Activated T-helper 2 cell treated with anti-CD3 and anti-CD28 coated beads, Interferon-gamma antibody, Interleukin-2, Interleukin-4, amounts not matched to agents 10 μg/mL and 5 μg/mL and 100 μg/mL, durations not matched to agents 14 hours and 24 hours and 36 hours (primary cell): ENCODE measurements at regions not wholly inside any gene's neighbourhood (a gene's known extent, or its start where the extent isn't known, plus 50 kb on each side); places are given as distances from the start of the nearest gene placed in this dataset.

Experiments used
- DNase-seq: peaks from one replicate; pipeline ENCODE4 v3.0.0; 2021; ENCODE audit warnings: low spot score
- H3K27ac Mint-ChIP-seq: one replicate; pipeline ENCODE4 v1.8.0; 2021; ENCODE audit warnings: mixed read lengths
- H3K27me3 Mint-ChIP-seq: one replicate; pipeline ENCODE4 v1.8.0; 2021; ENCODE audit warnings: low read depth, mixed read lengths
- H3K36me3 Mint-ChIP-seq: one replicate; pipeline ENCODE4 v1.8.0; 2021; ENCODE audit warnings: low read depth, mixed read lengths
- H3K4me1 Mint-ChIP-seq: one replicate; pipeline ENCODE4 v1.8.0; 2021; ENCODE audit warnings: low read depth, mixed read lengths
- H3K4me3 Mint-ChIP-seq: one replicate; pipeline ENCODE4 v1.8.0; 2021; ENCODE audit warnings: low read depth, mild to moderate bottlenecking, moderate library complexity, mixed read lengths
- H3K9me3 Mint-ChIP-seq: one replicate; pipeline ENCODE4 v1.8.0; 2021; ENCODE audit warnings: mixed read lengths
- intact Hi-C: fragments of 100-400 bp; cut with micrococcal nuclease; formaldehyde crosslinking; loops from one replicate; pipeline ENCODE4 v1.15.1; 2023

DNA sequence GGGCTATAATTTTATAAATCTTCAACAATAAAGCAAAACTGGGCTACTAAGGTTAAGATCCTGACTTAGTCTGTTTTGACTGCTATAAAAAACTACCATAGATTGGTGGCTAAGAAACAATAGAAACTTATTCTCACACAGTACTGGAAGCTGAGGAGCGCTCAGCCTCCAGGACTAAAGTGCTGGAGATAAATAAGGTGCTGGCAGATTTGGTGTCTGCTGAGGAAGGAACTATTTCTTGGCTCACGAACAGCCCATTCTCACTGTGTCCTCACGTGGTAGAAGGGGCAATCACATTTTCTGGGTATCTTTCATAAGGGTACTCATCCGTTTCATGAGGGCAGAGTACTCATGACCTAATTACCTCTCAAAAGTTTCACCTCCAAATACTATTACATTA, 166.8 kb upstream of the CBLB start:
- Mint-ChIP-seq H3K9me3 (peaks cover 6% of the 10 kb centered on the region), H3K4me3 (no peak overlapping the region), H3K4me1 (peaks cover 2% of the 10 kb centered on the region)

GRCh38 chr3:106036696-106037095, 167.9 kb upstream of the CBLB start:
- DNase-seq, result no peak
- intact Hi-C loops, result no loop called here
- peaks cover 2% of the 10 kb centered on the region for H3K4me1 Mint-ChIP-seq
- H3K36me3 Mint-ChIP-seq, result peaks cover 7% of the 10 kb centered on the region
- no peaks in the 10 kb centered on the region for H3K27me3 Mint-ChIP-seq
- peaks cover 6% of the 10 kb centered on the region for H3K9me3 Mint-ChIP-seq
- H3K27ac Mint-ChIP-seq, result no peak overlapping the region
- no peak overlapping the region for H3K4me3 Mint-ChIP-seq

More for the DNA sequence above, 166.8 kb upstream of the CBLB start:
- Mint-ChIP-seq H3K27ac (no peak overlapping the region), H3K36me3 (peaks cover 7% of the 10 kb centered on the region), H3K27me3 (no peaks in the 10 kb centered on the region)
- intact Hi-C loops, result no loop called here
- DNase-seq, result no peak

- Mint-ChIP-seq H3K27me3 (no peaks in the 10 kb centered on the region), H3K36me3 (peaks cover 33% of the 10 kb centered on the region), H3K27ac (no peak overlapping the region), H3K4me1 (peaks cover 21% of the 10 kb centered on the region), H3K9me3 (peaks cover 34% of the 10 kb centered on the region), H3K4me3 (no peak overlapping the region)
- intact Hi-C loops, result no loop called here
- no peak for DNase-seq
These were observed 178.4 kb upstream of the CBLB start for GRCh38 chr3:106047221-106047620.

- Mint-ChIP-seq H3K36me3 (peaks cover 33% of the 10 kb centered on the region), H3K27me3 (no peaks in the 10 kb centered on the region), H3K4me1 (peaks cover 21% of the 10 kb centered on the region), H3K27ac (peak overlapping the region; percentile 85), H3K9me3 (peaks cover 34% of the 10 kb centered on the region), H3K4me3 (no peak overlapping the region)
- intact Hi-C loops, result loop anchor here (1.0 to 2.0 kb wide), 4 partner anchors 20 to 173 kb away; no protein-coding TSS in a partner anchor
- no peak for DNase-seq
These were observed 180.2 kb upstream of the CBLB start for GRCh38 chr3:106048946-106049481.

DNA sequence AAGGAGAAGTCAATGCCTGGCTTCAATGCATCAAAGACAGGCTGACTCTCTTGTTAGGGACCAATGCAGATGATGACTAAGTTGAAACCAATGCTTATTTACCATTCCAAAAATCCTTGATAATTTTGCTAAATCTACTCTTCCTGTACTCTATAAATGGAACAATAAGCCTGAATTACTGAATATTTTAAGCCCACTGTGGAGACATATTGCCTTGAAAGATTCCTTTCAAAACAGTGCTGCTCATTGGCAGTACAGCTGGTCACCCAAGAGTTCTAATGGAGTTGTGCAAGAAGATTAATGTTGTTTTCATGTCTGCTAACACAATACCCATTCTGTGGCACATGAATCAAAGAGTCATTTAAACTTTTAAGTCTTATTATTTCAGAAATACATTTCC, 181.0 kb upstream of the CBLB start:
- Mint-ChIP-seq H3K36me3 (peaks cover 29% of the 10 kb centered on the region), H3K9me3 (peaks cover 30% of the 10 kb centered on the region), H3K27me3 (no peaks in the 10 kb centered on the region), H3K27ac (peak overlapping the region; percentile 85), H3K4me3 (no peak overlapping the region), H3K4me1 (peaks cover 21% of the 10 kb centered on the region)
- DNase-seq, result no peak
- intact Hi-C loops, result loop anchor here (1.0 to 2.0 kb wide), 4 partner anchors 19 to 174 kb away; no protein-coding TSS in a partner anchor

GRCh38 chr3:106056931-106057330, 188.1 kb upstream of the CBLB start:
- intact Hi-C loops, result no loop called here
- Mint-ChIP-seq H3K27ac (no peak overlapping the region), H3K4me3 (no peak overlapping the region), H3K4me1 (peaks cover 16% of the 10 kb centered on the region), H3K9me3 (peaks cover 11% of the 10 kb centered on the region), H3K36me3 (peaks cover under 1% of the 10 kb centered on the region), H3K27me3 (no peaks in the 10 kb centered on the region)
- no peak for DNase-seq

GRCh38 chr3:106058475-106058874, 189.7 kb upstream of the CBLB start:
- H3K27ac Mint-ChIP-seq, result no peak overlapping the region
- intact Hi-C loops, result no loop called here
- H3K4me1 Mint-ChIP-seq, result peaks cover 16% of the 10 kb centered on the region
- H3K27me3 Mint-ChIP-seq, result no peaks in the 10 kb centered on the region
- H3K9me3 Mint-ChIP-seq, result peaks cover 16% of the 10 kb centered on the region
- DNase-seq, result no peak
- H3K36me3 Mint-ChIP-seq, result peaks cover 4% of the 10 kb centered on the region
- H3K4me3 Mint-ChIP-seq, result no peak overlapping the region

DNA sequence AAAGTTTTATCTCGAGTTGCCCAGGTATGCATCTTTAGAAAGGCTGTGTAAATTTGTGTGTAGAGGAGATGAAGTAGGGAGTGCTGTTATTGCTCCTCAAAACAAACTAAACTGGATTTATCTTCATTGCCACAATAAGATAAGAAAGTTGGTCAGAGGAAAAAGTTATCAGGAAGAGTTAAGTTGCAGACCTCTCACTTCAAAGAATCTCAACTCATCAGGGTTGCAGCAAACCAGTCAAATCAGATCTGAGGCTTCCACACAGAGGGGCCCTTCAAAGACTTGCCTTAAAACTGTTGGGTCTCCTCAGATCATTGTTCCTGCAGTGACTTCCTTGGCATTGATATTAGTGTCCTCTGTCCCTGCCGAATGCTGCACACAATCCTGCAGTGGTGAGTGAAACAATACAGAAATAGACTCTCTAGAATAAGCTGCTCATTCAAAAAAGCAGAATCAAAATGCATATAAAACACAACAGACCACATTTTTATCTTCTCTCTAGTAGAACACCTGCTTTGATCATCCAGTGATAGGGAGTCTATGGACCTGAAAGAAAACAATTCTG, 191.2 kb upstream of the CBLB start:
- Mint-ChIP-seq H3K27me3 (no peaks in the 10 kb centered on the region), H3K27ac (no peak overlapping the region), H3K4me1 (peaks cover 16% of the 10 kb centered on the region), H3K36me3 (peaks cover 4% of the 10 kb centered on the region), H3K9me3 (peaks cover 28% of the 10 kb centered on the region), H3K4me3 (no peak overlapping the region)
- DNase-seq, result no peak
- intact Hi-C loops, result no loop called here

- no peak for DNase-seq
- Mint-ChIP-seq H3K9me3 (peaks cover 28% of the 10 kb centered on the region), H3K4me3 (no peak overlapping the region), H3K27me3 (no peaks in the 10 kb centered on the region), H3K4me1 (peaks cover 20% of the 10 kb centered on the region), H3K36me3 (peaks cover 8% of the 10 kb centered on the region), H3K27ac (no peak overlapping the region)
- intact Hi-C loops, result no loop called here
These were observed 195.1 kb upstream of the CBLB start for GRCh38 chr3:106063909-106064308.

- no peak overlapping the region for H3K27ac Mint-ChIP-seq
- no peak overlapping the region for H3K4me3 Mint-ChIP-seq
- no peaks in the 10 kb centered on the region for H3K27me3 Mint-ChIP-seq
- DNase-seq, result no peak
- intact Hi-C loops, result loop anchor here (5.0 kb wide), 1 partner anchor 51 kb away; no protein-coding TSS in a partner anchor
- peaks cover 11% of the 10 kb centered on the region for H3K36me3 Mint-ChIP-seq
- H3K4me1 Mint-ChIP-seq, result peaks cover 15% of the 10 kb centered on the region
- H3K9me3 Mint-ChIP-seq, result peaks cover 28% of the 10 kb centered on the region
These were observed 197.0 kb upstream of the CBLB start for GRCh38 chr3:106065831-106066230.

DNA sequence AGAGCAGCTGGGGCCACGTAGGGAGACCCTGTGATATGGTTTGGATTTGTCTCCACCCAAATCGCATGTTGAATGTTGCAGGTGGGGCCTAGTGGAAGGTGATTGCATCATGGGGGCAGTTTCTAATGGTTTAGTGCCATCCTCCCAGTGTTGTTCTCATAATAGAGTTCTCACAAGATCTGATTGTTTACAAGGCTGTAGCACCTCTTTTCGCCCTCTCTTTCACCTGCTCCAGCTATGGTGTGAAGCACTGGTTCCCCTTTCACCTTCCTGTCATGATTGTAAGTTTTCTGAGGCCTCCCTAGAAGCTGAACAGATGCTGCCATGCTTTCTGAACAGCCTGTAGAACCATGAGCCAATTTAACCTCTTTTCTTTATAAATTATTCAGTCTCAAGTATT, 198.9 kb upstream of the CBLB start:
- H3K27me3 Mint-ChIP-seq, result no peaks in the 10 kb centered on the region
- H3K9me3 Mint-ChIP-seq, result peaks cover 26% of the 10 kb centered on the region
- H3K36me3 Mint-ChIP-seq, result peaks cover 9% of the 10 kb centered on the region
- H3K4me1 Mint-ChIP-seq, result peaks cover 15% of the 10 kb centered on the region
- intact Hi-C loops, result loop anchor here (2.0 to 5.0 kb wide), 5 partner anchors 19 to 699 kb away; no protein-coding TSS in a partner anchor
- H3K27ac Mint-ChIP-seq, result no peak overlapping the region
- DNase-seq, result no peak
- H3K4me3 Mint-ChIP-seq, result no peak overlapping the region

DNA sequence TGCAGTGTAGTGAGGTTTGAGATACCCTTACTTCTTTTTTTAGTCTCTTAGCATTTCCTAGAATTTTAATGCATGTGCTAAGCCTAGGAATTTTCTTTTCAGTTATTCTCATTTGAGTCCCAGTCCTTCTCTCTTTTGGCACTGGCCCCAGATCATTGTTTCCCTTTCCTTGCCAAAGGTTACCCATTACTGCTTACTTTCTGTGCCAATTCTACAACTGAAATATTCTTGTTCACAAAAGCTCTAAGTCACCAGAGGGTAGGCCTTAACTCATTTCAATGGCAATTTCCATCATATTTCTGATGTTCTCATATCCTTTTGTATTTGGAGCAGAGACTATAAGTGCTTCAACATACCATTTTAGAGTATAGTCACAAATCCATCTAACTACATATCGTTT, 199.6 kb upstream of the CBLB start:
- no peak for DNase-seq
- Mint-ChIP-seq H3K4me1 (peaks cover 15% of the 10 kb centered on the region), H3K9me3 (peaks cover 23% of the 10 kb centered on the region), H3K27ac (peak overlapping the region; percentile 83), H3K36me3 (peaks cover 7% of the 10 kb centered on the region), H3K27me3 (no peaks in the 10 kb centered on the region), H3K4me3 (no peak overlapping the region)
- intact Hi-C loops, result loop anchor here (2.0 to 5.0 kb wide), 5 partner anchors 20 to 700 kb away; no protein-coding TSS in a partner anchor

- H3K4me3 Mint-ChIP-seq, result no peak overlapping the region
These were observed 200.0 kb upstream of the CBLB start for GRCh38 chr3:106068795-106069194.

More at GRCh38 chr3:106068795-106069194, 200.0 kb upstream of the CBLB start:
- H3K9me3 Mint-ChIP-seq, result peaks cover 20% of the 10 kb centered on the region
- H3K27ac Mint-ChIP-seq, result peak overlapping the region; percentile 83
- intact Hi-C loops, result loop anchor here (2.0 to 5.0 kb wide), 5 partner anchors 20 to 700 kb away; no protein-coding TSS in a partner anchor
- DNase-seq, result no peak
- H3K36me3 Mint-ChIP-seq, result peaks cover 7% of the 10 kb centered on the region
- no peaks in the 10 kb centered on the region for H3K27me3 Mint-ChIP-seq
- peaks cover 15% of the 10 kb centered on the region for H3K4me1 Mint-ChIP-seq
